ENCODE measurements at regions not wholly inside any gene's neighbourhood (a gene's known extent, or its start where the extent isn't known, plus 50 kb on each side); places are given as distances from the start of the nearest gene placed in this dataset.

GRCh38 chr11:92361551-92361950, 136.9 kb downstream of the FAT3 start:
- BruUV-seq (replicated peaks), result no TSS peak
- H3K27me3 Mint-ChIP-seq (ENCODE audit: insufficient read depth, unreplicated experiment), result no peaks in the 10 kb centered on the region
- H3K27ac Mint-ChIP-seq (ENCODE audit: low read depth, unreplicated experiment), result no peak overlapping the region
- ChIA-PET CTCF (interaction anchor here (1.4 kb wide), 1 partner anchor 20 kb away, joined by 8 read pairs; no protein-coding TSS in a partner anchor), POLR2A (interaction anchor here (0.6 to 1.8 kb wide), 2 partner anchors 32 to 1218 kb away, joined by 3 read pairs; no protein-coding TSS in a partner anchor)
- no peak for DNase-seq (ENCODE audit: unreplicated experiment)
- no peaks in the 10 kb centered on the region for H3K9me3 Mint-ChIP-seq (ENCODE audit: unreplicated experiment)
- H3K4me3 Mint-ChIP-seq (ENCODE audit: unreplicated experiment), result no peak overlapping the region
- H3K4me1 Mint-ChIP-seq (ENCODE audit: insufficient read depth, unreplicated experiment), result no peaks in the 10 kb centered on the region
- H3K36me3 Mint-ChIP-seq (ENCODE audit: insufficient read depth, unreplicated experiment), result no peaks in the 10 kb centered on the region
- intact Hi-C loops (cut with micrococcal nuclease), result no loop called here
- TF ChIP-seq, protein P1, sequence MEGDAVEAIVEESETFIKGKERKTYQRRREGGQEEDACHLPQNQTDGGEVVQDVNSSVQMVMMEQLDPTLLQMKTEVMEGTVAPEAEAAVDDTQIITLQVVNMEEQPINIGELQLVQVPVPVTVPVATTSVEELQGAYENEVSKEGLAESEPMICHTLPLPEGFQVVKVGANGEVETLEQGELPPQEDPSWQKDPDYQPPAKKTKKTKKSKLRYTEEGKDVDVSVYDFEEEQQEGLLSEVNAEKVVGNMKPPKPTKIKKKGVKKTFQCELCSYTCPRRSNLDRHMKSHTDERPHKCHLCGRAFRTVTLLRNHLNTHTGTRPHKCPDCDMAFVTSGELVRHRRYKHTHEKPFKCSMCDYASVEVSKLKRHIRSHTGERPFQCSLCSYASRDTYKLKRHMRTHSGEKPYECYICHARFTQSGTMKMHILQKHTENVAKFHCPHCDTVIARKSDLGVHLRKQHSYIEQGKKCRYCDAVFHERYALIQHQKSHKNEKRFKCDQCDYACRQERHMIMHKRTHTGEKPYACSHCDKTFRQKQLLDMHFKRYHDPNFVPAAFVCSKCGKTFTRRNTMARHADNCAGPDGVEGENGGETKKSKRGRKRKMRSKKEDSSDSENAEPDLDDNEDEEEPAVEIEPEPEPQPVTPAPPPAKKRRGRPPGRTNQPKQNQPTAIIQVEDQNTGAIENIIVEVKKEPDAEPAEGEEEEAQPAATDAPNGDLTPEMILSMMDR (IDR thresholded peaks at IDR 0.05; ENCODE audit: unreplicated experiment), result no peak

DNA sequence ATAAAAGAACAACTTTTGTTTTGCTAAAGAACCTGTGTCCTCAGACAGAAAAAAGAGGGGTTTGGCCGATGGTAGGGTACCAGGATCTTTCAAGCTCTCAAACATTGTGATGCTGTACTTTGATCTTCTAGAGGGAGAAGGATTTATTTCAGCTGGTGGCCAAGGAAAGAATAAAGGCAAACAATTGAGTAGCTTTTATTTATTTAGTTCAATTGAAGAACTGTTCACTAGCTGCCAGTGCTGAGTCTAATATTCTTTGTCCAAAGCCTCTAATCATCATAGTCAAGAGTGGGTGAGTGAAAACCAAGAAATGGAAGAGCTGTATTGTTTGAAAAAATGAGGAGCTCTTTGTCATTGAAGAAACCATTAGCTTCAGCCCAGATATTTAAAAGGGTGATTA, 138.4 kb downstream of the FAT3 start:
- no peaks in the 10 kb centered on the region for H3K9me3 Mint-ChIP-seq (ENCODE audit: unreplicated experiment)
- no peaks in the 10 kb centered on the region for H3K27me3 Mint-ChIP-seq (ENCODE audit: insufficient read depth, unreplicated experiment)
- intact Hi-C loops (cut with micrococcal nuclease), result no loop called here
- no peaks in the 10 kb centered on the region for H3K4me1 Mint-ChIP-seq (ENCODE audit: insufficient read depth, unreplicated experiment)
- H3K36me3 Mint-ChIP-seq (ENCODE audit: insufficient read depth, unreplicated experiment), result no peaks in the 10 kb centered on the region
- H3K4me3 Mint-ChIP-seq (ENCODE audit: unreplicated experiment), result no peak overlapping the region
- POLR2A ChIA-PET, result interaction anchor here (1.0 to 1.2 kb wide), 2 partner anchors 15 to 22 kb away, joined by 3 to 5 read pairs; no protein-coding TSS in a partner anchor
- H3K27ac Mint-ChIP-seq (ENCODE audit: low read depth, unreplicated experiment), result no peak overlapping the region
- CTCF ChIA-PET, result interaction anchor here (0.6 kb wide), 2 partner anchors 26 to 163 kb away, joined by 3 read pairs; no protein-coding TSS in a partner anchor
- no peak for DNase-seq (ENCODE audit: unreplicated experiment)
- BruUV-seq (replicated peaks), result no TSS peak
- TF ChIP-seq, protein P1 (IDR thresholded peaks at IDR 0.05; ENCODE audit: unreplicated experiment), result no peak

GRCh38 chr11:92364177-92364576, 139.6 kb downstream of the FAT3 start:
- ChIA-PET CTCF (no interaction called here), POLR2A (no interaction called here)
- intact Hi-C loops (cut with micrococcal nuclease), result no loop called here
- DNase-seq (ENCODE audit: unreplicated experiment), result no peak
- Mint-ChIP-seq H3K4me3 (ENCODE audit: unreplicated experiment) (no peak overlapping the region), H3K27me3 (ENCODE audit: insufficient read depth, unreplicated experiment) (no peaks in the 10 kb centered on the region), H3K4me1 (ENCODE audit: insufficient read depth, unreplicated experiment) (no peaks in the 10 kb centered on the region), H3K27ac (ENCODE audit: low read depth, unreplicated experiment) (no peak overlapping the region), H3K36me3 (ENCODE audit: insufficient read depth, unreplicated experiment) (no peaks in the 10 kb centered on the region), H3K9me3 (ENCODE audit: unreplicated experiment) (no peaks in the 10 kb centered on the region)
- BruUV-seq (replicated peaks), result no TSS peak
- TF ChIP-seq, protein P1 (IDR thresholded peaks at IDR 0.05; ENCODE audit: unreplicated experiment), result no peak

DNA sequence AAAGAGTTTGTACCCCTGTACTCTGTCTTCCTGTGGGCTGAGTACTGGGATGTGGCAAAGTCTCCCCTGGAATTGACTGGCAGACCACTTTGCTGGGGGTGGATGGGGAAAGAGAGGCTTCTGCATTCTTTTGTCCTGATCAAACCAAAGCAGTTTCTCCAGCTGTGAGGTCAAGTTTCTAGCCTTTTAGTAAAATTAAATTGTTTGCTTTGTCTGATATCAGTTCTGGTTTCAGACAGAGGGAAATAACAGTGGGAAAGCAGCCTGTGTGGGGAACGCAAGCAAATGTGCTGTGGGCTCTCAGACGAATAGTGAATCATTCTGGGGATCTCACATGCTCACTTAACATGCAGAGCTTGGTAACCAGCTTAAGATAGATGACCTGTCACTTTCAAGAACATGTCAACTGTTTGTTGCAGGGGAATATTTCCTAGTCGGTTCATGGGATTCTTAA, 151.6 kb downstream of the FAT3 start:
- TF ChIP-seq, protein P1 (IDR thresholded peaks at IDR 0.05; ENCODE audit: unreplicated experiment), result no peak
- peaks cover 6% of the 10 kb centered on the region for H3K9me3 Mint-ChIP-seq (ENCODE audit: unreplicated experiment)
- intact Hi-C loops (cut with micrococcal nuclease), result no loop called here
- no peak for DNase-seq (ENCODE audit: unreplicated experiment)
- no peak overlapping the region for H3K4me3 Mint-ChIP-seq (ENCODE audit: unreplicated experiment)
- CTCF ChIA-PET, result interaction anchor here (1.1 to 1.2 kb wide), 2 partner anchors 22 to 592 kb away, joined by 3 read pairs; no protein-coding TSS in a partner anchor
- peaks cover 17% of the 10 kb centered on the region for H3K4me1 Mint-ChIP-seq (ENCODE audit: insufficient read depth, unreplicated experiment)
- H3K27me3 Mint-ChIP-seq (ENCODE audit: insufficient read depth, unreplicated experiment), result no peaks in the 10 kb centered on the region
- no peaks in the 10 kb centered on the region for H3K36me3 Mint-ChIP-seq (ENCODE audit: insufficient read depth, unreplicated experiment)
- no peak overlapping the region for H3K27ac Mint-ChIP-seq (ENCODE audit: low read depth, unreplicated experiment)
- POLR2A ChIA-PET, result no interaction called here
- no TSS peak for BruUV-seq (replicated peaks)
